Left lung (tissue), 4 donors: ENCODE measurements at regions not wholly inside any gene's neighbourhood (a gene's known extent, or its start where the extent isn't known, plus 50 kb on each side); places are given as distances from the start of the nearest gene placed in this dataset.

Experiments
- ATAC-seq: fragments of 200-7000 bp; cut with Tn5 transposase; one replicate; pipeline ENCODE4 v1.9.1; 2020; ENCODE audit warnings: moderate library complexity
- DNase-seq, 4 donors: peaks; one replicate each; pipeline ENCODE4 v3.0.0-alpha.2; 2013 to 2020
- H3K27ac ChIP-seq, 2 donors: fragments of 200-600 bp; sonication (generic) in 1 of 2; one replicate each; pipeline versions ENCODE4 v1.5.0 to v1.8.0; 2020 to 2021
- H3K27me3 ChIP-seq, 2 donors: fragments of 200-600 bp; sonication (generic) in 1 of 2; one replicate each; pipeline versions ENCODE4 v1.5.0 to v1.8.0; 2020 to 2021
- H3K36me3 ChIP-seq, 2 donors: fragments of 200-600 bp; sonication (generic) in 1 of 2; one replicate each; pipeline versions ENCODE4 v1.5.0 to v1.8.0; 2020 to 2021
- H3K4me1 ChIP-seq, 2 donors: fragments of 200-600 bp; one replicate each; pipeline ENCODE4 v1.8.0; 2021
- H3K4me3 ChIP-seq, 2 donors: fragments of 200-600 bp; sonication (generic) in 1 of 2; one replicate each; pipeline versions ENCODE4 v1.5.0 to v1.8.0; 2020 to 2021; ENCODE audit warnings: mild to moderate bottlenecking in 1 of 2
- H3K9me3 ChIP-seq, 2 donors: fragments of 200-600 bp; sonication (generic) in 1 of 2; one replicate each; pipeline versions ENCODE4 v1.5.0 to v1.8.0; 2020 to 2021
- CTCF ChIP-seq, 2 donors: fragments of 200-600 bp; sonication (generic) in 1 of 2; IDR thresholded peaks; one replicate each; pipeline versions ENCODE4 v1.5.0 to v1.8.0; 2021; ENCODE audit warnings: antibody characterized with exemption in 2 of 2
- intact Hi-C, 2 donors: fragments of 100-400 bp; cut with DNase I; formaldehyde crosslinking; loops; one replicate each; pipeline versions ENCODE4 v1.11.2 to v1.14.2; 2022
- donor health status: DM: no; HTN: yes; CAD: no.
- donor health status: DM: no; HTN: no; CAD: no.

GRCh38 chr1:29420202-29420601 lies 183.9 kb downstream of the PTPRU start:
- Histone ChIP-seq H3K36me3 (no peaks in the 10 kb centered on the region), H3K27me3 (peaks cover 0 to 4% of the 10 kb centered on the region in 2 donors), H3K4me1 (no peaks in the 10 kb centered on the region), H3K4me3 (no peak overlapping the region), H3K9me3 (peaks cover 0 to 8% of the 10 kb centered on the region in 2 donors), H3K27ac (no peak overlapping the region)
- no peak for TF ChIP-seq CTCF (IDR thresholded peaks at IDR 0.05)
- intact Hi-C loops: no loop called here
- ATAC-seq (no peak), DNase-seq (no peak)

GRCh38 chr1:29417971-29418370 lies 181.6 kb downstream of the PTPRU start:
- no peaks in the 10 kb centered on the region for H3K4me1 ChIP-seq
- ATAC-seq (no peak), DNase-seq (no peak)
- no peak for TF ChIP-seq CTCF (IDR thresholded peaks at IDR 0.05)
- H3K4me3 ChIP-seq: no peak overlapping the region
- intact Hi-C loops: no loop called here
- no peaks in the 10 kb centered on the region for H3K36me3 ChIP-seq
- peaks cover 0 to 4% of the 10 kb centered on the region in 2 donors for H3K27me3 ChIP-seq
- H3K9me3 ChIP-seq: peaks cover 0 to 8% of the 10 kb centered on the region in 2 donors
- no peak overlapping the region for H3K27ac ChIP-seq

- ATAC-seq (peak; percentile 60), DNase-seq (no peak)
- no peaks in the 10 kb centered on the region for H3K4me1 ChIP-seq
- H3K27ac ChIP-seq: no peak overlapping the region
- intact Hi-C loops: no loop called here
- no peaks in the 10 kb centered on the region for H3K36me3 ChIP-seq
- H3K27me3 ChIP-seq: peaks cover 0 to 11% of the 10 kb centered on the region in 2 donors
- peaks cover 0 to 8% of the 10 kb centered on the region in 2 donors for H3K9me3 ChIP-seq
- no peak overlapping the region for H3K4me3 ChIP-seq
- no peak for TF ChIP-seq CTCF (IDR thresholded peaks at IDR 0.05)
Measured at GRCh38 chr1:29417147-29417858, 181.0 kb downstream of the PTPRU start.

DNA sequence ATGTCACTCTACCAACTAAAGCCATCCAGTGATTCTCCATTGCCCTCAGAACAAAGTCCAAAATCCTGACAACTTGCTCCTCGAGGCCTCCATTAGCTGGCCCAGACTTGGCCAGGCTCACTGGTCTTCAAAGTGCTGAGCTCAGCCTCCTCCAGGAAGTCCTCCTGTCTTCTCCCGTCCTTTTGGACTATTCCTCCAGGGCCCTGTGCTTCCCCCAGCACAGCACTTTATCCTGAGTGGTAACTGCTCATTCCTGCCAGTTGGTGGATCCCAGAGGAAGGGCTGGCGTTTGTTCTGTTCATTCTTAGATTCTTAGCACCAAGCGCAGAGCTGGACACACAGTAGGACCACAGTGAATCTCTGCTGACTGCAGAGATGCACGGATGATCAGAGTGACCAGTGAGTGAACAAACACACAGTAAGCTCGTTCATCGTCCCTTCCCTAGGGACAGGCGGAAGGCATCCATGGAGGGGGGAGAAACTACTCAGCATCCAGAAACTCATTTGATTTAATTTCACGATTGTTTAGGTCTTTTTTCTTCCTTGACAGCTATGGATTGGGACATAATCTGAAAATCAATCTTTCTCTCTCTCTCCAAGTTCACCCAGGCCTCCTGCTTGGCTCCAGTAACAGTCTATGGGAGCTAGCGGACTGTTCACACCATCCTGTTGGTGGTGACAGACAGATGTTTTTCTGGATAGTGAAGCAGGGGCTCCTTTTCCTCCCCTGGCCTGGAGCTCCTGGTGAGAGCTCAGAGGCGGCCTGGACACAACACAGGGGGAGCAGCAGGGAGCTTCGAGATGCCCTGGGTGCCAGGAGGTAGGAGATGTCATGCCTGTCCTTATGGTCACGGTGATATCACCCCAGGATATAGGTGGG lies 180.2 kb downstream of the PTPRU start:
- Histone ChIP-seq H3K27ac (no peak overlapping the region), H3K36me3 (no peaks in the 10 kb centered on the region), H3K4me1 (no peaks in the 10 kb centered on the region), H3K9me3 (peaks cover 0 to 8% of the 10 kb centered on the region in 2 donors), H3K27me3 (peaks cover 0 to 11% of the 10 kb centered on the region in 2 donors), H3K4me3 (no peak overlapping the region)
- no peak for TF ChIP-seq CTCF (IDR thresholded peaks at IDR 0.05)
- no peak for DNase-seq
- ATAC-seq: peak; percentile 23
- intact Hi-C loops: no loop called here

- Histone ChIP-seq H3K27me3 (peaks cover 0 to 8% of the 10 kb centered on the region in 2 donors), H3K36me3 (no peaks in the 10 kb centered on the region), H3K9me3 (peaks cover 0 to 4% of the 10 kb centered on the region in 2 donors), H3K4me3 (no peak overlapping the region), H3K4me1 (no peaks in the 10 kb centered on the region), H3K27ac (no peak overlapping the region)
- no peak for TF ChIP-seq CTCF (IDR thresholded peaks at IDR 0.05)
- intact Hi-C loops: no loop called here
- ATAC-seq: no peak
- DNase-seq: no peak
Measured at GRCh38 chr1:29415861-29416260, 179.5 kb downstream of the PTPRU start.
